Prostate gland (tissue), 2 donors: ENCODE measurements at regions not wholly inside any gene's neighbourhood (a gene's known extent, or its start where the extent isn't known, plus 50 kb on each side); places are given as distances from the start of the nearest gene placed in this dataset.
"Not testable (repeated sequence)": the region's sequence is repeated elsewhere in the genome, so short reads cannot be mapped to it uniquely, and the experiment has no call there.

ENCODE experiments used
- CTCF ChIP-seq, 4 experiments: fragments of 200-600 bp in 2 of 4; fragments of 450-650 bp in 2 of 4; sonication (generic) in 2 of 4; IDR thresholded peaks; 1 replicate in 3 of 4; 2 replicates in 1 of 4; pipeline ENCODE4 v1.5.1; 2016 to 2019; ENCODE audit warnings: antibody characterized with exemption in 4 of 4, mild to moderate bottlenecking in 2 of 4, moderate library complexity in 2 of 4
- POLR2A ChIP-seq: fragments of 450-650 bp; IDR thresholded peaks from one replicate; pipeline ENCODE4 v1.6.1; 2016; ENCODE audit warnings: antibody characterized with exemption, mild to moderate bottlenecking
- POLR2AphosphoS5 ChIP-seq: sonication (generic); formaldehyde crosslinking; IDR thresholded peaks from one replicate; pipeline ENCODE4 v1.6.1; 2017; ENCODE audit warnings: antibody characterized with exemption

GRCh38 chr2:87183373-87183772 is 161.7 kb upstream of the PLGLB1 start:
- not testable (repeated sequence) for TF ChIP-seq POLR2A; CTCF (IDR thresholded peaks at IDR 0.05); POLR2AphosphoS5
